Fibroblast of skin of right quadriceps (primary cell): ENCODE measurements at regions not wholly inside any gene's neighbourhood (a gene's known extent, or its start where the extent isn't known, plus 50 kb on each side); places are given as distances from the start of the nearest gene placed in this dataset.

Experiments
- DNase-seq: peaks from one replicate; pipeline ENCODE4 v3.0.0-alpha.2; 2013

DNA sequence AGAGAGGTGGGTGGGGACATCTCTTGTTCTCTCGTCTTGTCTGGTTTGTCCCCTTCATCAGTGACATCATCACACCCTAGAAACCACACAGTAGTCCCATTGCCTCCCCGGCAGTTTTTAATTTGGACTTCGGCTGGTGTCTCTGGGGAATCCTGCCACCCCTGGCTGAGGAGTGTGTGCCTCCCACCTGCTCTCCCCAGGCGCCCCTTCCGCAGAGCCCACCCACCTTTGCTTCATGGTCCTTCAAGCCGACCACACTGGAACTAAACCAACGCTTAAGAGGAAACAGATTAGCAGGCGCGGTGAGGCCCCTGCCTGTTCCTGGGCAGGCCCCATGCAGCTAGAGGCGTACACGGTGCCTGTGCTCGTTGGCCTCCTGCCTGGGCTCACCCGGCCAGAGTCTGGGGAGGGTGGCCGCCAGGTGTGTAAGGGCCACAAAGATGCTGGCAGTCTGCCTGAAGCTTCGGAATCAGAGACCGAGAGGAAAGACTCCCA is 107.6 kb upstream of the SPRY4 start:
- DNase-seq, result no peak

DNA sequence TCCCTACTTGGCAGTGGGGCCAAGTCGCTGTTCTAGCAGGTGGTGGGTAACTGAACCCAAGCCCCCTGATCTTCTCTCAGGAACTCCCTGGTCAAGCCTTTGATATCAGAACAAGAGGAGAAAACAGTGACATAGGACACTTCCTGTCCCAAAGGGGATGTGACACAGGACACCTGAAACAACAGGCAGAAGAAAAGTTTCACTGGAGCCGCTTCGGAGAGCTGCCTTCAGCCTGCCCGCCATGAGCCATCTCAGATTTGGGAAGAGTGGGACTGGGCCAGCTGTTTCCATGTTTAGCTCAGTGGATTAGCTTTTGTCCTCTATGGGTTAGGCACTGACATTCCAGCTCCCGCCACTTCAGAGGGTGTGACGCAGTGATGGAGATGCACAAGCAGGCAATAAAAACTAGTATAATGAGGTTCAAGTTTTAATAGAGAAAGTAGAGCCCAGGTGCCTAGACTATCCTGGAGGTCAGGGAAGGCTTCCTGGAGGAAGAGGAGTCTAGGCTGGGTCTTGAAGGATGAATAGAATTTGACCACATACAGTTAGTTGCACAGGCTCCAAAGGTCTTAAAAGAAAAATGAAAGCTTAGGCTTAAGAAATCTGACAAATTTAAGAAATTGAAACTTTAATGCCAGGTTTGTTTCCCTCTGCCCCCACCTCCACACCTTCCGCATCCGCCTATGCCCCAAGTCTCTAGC is 104.1 kb upstream of the SPRY4 start:
- no peak for DNase-seq

GRCh38 chr5:142428036-142428772 is 103.4 kb upstream of the SPRY4 start:
- DNase-seq, result no peak

GRCh38 chr5:142427529-142427928 is 102.7 kb upstream of the SPRY4 start:
- no peak for DNase-seq

GRCh38 chr5:142427015-142427364 is 102.2 kb upstream of the SPRY4 start:
- DNase-seq, result no peak

DNA sequence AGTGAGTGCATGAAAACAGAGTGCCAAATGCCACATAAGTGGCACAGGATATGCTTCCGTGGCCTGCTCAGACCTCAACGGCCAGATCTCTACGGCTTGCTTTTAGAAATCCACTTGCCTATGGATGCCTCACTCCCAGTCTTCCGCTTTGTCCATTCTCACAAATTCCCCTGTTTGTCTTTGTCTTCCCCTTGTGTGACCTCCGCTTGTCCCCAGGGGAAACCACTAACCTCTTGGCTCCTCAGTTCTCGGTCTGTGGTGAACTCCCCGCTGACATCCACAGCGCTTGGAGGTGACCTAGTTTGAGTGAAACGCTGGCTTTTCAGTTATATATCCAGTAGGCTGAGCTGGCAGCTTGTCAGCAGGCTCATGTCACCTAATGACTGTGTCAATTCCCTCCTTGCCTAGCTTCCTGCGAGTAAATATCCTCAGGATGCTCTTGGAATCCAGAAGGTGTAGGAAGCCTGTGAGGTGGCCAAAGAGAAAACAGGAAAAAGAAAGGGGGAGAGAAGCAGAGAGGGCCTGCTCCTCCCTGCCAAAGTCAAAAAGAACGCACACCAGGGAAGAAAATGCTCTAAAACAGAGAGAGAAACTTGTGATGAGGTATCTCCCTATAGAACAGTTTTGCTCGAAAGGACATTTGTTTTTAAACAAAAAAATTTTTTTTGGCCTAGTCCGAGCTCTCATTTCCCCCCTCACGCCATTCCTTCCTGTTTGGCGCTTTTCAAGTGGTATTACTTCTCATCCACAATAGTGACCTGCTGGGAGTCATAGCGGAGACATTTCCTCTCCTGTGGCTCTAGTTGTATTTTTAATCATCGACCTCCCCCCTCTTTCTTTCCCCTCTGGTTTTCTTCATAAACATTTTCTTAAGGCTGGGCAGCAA is 101.6 kb upstream of the SPRY4 start:
- peak; percentile 46 for DNase-seq

- DNase-seq, result peak; percentile 80
Measured at GRCh38 chr5:142425286-142426065, 100.7 kb upstream of the SPRY4 start.

GRCh38 chr5:142422429-142422828 is 97.6 kb upstream of the SPRY4 start:
- peak; percentile 60 for DNase-seq

- no peak for DNase-seq
Measured at GRCh38 chr5:142421621-142422397, 97.0 kb upstream of the SPRY4 start.

- no peak for DNase-seq
Measured at GRCh38 chr5:142421228-142421617, 96.4 kb upstream of the SPRY4 start.

DNA sequence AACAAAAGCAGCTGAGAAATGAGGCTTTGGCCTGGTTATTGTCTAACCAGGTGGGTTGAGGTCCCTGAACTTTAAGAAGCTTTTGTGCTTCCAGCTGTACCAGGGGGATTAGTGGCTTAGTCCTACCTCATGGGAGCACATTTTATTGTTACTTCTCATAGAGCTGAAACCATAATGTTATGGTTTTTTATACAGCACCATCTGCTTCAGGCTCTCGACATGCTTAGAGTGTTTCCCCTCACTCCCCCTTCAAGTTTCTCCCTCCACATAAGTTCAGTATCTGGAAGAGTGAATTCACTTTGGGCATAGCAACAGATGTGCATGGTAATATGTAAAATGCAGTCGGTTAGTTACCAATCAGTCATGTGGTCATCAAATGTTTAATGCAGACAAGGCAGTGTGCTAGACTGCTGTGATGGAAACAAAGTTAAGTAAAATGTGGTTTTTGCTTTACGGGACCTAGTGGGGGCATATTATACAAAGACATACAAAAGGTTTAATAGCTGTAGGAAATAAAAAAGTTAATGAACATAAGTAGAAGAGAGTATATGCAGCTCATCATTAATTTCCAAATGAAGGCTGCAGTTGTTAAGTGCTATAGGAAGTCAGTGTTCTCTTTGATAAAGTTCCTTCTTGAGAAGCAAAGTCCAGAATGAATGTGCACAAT is 95.9 kb upstream of the SPRY4 start:
- no peak for DNase-seq

- no peak for DNase-seq
Measured at GRCh38 chr5:142412581-142412980, 87.8 kb upstream of the SPRY4 start.

DNA sequence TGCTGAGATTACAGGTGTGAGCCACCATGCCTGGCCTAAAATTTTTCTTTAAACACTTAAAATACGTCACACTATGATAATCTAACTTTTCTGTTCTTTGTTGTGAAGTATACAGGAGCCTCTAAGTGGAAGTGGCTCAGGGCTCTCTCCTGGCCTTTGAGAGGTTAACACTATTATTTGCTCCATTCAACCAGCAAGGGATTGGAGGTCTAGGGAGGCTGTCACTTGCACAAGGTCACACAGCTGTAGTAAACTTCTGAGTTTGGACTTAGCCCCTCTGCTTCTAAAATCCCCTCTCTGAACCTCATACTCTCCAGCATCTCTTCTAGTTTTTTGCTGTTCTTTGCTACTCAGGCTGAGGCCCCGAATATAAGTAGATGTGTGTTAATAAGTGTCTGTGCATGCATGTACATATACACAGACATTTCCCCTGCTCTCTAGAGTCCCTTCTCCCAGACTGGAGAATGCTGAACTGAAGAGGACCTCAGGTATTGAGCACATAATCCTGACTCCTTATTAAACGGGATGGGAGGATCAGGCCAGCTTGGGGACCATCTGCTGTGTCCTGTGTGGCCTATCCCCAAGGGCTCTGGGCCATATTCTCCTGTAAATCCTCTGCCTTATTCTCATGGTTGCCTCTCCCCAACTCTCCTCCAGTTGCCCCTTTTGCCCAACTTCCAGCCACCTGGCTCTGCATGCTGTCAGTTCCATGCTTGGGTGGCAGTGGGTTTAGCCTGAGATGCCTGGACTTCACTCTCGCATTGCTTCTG is 87.0 kb upstream of the SPRY4 start:
- no peak for DNase-seq

DNA sequence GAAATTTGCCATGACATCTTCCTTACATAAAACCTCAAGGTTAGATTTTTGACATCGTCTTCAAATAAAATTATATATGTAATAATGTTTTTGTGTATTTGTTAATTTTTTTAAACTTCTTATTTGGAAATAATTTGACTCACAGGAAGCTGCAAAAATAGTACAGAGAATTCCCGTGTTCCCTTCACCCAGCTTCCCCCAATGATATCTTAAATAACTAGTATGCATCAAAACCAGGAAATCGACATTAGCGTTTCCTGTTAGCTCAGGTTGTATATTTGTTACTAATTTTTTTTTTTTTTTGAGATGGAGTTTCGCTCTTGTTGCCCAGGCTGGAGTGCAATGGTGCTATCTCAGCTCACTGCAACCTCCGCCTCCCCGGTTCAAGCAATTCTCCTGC is 86.3 kb upstream of the SPRY4 start:
- DNase-seq, result no peak

GRCh38 chr5:142408981-142409481 is 84.2 kb upstream of the SPRY4 start:
- DNase-seq, result no peak

- no peak for DNase-seq
Measured at GRCh38 chr5:142408536-142408935, 83.7 kb upstream of the SPRY4 start.

DNA sequence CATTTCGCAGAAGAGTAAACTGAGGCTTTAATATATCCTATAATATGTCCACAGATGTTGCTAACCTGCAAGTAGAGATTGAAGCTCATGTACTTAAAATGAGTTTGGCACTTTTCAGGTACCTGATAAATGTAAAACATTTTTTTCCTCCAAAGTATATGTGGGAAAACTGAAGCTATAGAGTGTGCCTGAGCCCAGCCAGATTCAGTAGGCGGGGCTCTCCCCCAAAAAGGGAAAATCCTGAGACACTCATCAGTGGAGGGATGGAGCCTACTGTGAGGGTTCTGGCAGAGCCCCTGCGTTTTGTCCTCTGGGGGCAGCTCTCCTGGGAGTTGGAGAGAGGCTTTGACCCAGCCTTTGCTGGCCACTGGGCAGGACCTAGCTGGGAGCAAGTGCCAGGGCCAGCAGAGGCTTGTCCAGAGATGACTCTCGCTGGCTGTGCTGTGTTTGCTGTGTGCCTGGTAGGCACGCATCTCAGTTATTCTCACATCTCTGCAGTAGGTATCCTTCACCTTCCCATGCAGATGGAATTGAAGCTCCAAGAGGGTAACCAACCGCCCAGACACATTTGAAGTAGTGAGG is 81.1 kb upstream of the SPRY4 start:
- no peak for DNase-seq

GRCh38 chr5:142405023-142405422 is 80.2 kb upstream of the SPRY4 start:
- no peak for DNase-seq

- DNase-seq, result peak; percentile 72
Measured at GRCh38 chr5:142404046-142404477, 79.2 kb upstream of the SPRY4 start.

DNA sequence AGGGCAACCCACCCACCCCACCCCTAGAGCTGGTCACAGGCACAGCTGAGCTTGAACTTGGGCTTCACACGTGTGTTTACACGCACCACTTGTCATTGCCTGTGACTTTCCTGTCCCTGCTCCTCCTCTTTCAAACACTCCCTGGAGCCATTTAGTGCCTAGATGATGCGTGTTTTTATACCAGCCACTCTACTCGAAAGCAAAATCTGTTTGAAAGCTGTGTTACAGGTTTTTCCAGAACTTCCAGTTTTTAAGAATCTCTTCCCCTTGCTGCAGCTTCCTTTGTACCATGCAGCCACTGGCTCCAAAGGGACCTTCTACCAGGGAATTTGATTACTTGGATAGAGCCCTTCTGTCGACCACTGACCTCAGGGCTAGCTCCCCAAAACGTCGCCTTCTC is 78.8 kb upstream of the SPRY4 start:
- no peak for DNase-seq
